Heart left ventricle (tissue), 16 donors: ENCODE measurements at regions not wholly inside any gene's neighbourhood (a gene's known extent, or its start where the extent isn't known, plus 50 kb on each side); places are given as distances from the start of the nearest gene placed in this dataset.

ENCODE experiments used
- ATAC-seq, 4 donors: fragments of 200-7000 bp; cut with Tn5 transposase; one replicate each; pipeline ENCODE4 v1.9.1; 2020 to 2022; ENCODE audit warnings: moderate library complexity in 4 of 4, mild to moderate bottlenecking in 3 of 4, moderate number of reproducible peaks in 1 of 4
- DNase-seq, 5 donors: peaks; one replicate each; pipeline ENCODE4 v3.0.0-alpha.2; 2020
- H3K27ac ChIP-seq, 12 donors: fragments of 200-600 bp; sonication (generic) in 4 of 12; one replicate each; pipeline versions ENCODE4 v1.5.0 to v1.8.0; 2016 to 2022; ENCODE audit warnings: mild to moderate bottlenecking in 2 of 12
- H3K27me3 ChIP-seq, 9 donors: fragments of 200-600 bp; sonication (generic) in 2 of 9; one replicate each; pipeline versions ENCODE4 v1.5.1 to v1.8.0; 2016 to 2022; ENCODE audit warnings: mild to moderate bottlenecking in 3 of 9
- H3K36me3 ChIP-seq, 9 donors: fragments of 200-600 bp; sonication (generic) in 2 of 9; one replicate each; pipeline versions ENCODE4 v1.5.0 to v1.8.0; 2018 to 2022; ENCODE audit warnings: mild to moderate bottlenecking in 2 of 9
- H3K4me1 ChIP-seq, 12 donors: fragments of 200-600 bp; sonication (generic) in 4 of 12; one replicate each; pipeline versions ENCODE4 v1.5.0 to v1.8.0; 2016 to 2022; ENCODE audit warnings: mild to moderate bottlenecking in 3 of 12
- H3K4me3 ChIP-seq, 12 donors: fragments of 200-600 bp; sonication (generic) in 4 of 12; one replicate each; pipeline versions ENCODE4 v1.5.0 to v1.8.0; 2017 to 2022; ENCODE audit warnings: mild to moderate bottlenecking in 9 of 12, moderate library complexity in 4 of 12
- H3K9me3 ChIP-seq, 12 donors: fragments of 200-600 bp; sonication (generic) in 4 of 12; one replicate each; pipeline versions ENCODE4 v1.5.0 to v1.8.0; 2016 to 2022; ENCODE audit warnings: mild to moderate bottlenecking in 1 of 12
- POLR2A ChIP-seq, 2 donors: fragments of 450-650 bp; IDR thresholded peaks; one replicate each; pipeline ENCODE4 v1.6.1; 2017; ENCODE audit warnings: antibody characterized with exemption in 2 of 2, mild to moderate bottlenecking in 2 of 2, moderate library complexity in 2 of 2
- WGBS, 4 donors: extraction: QIAGEN DNeasy Blood & Tissue Kit in 2 of 4; methylation state at CpG; one replicate each; pipeline versions ENCODE4 v1.1.5 to v1.1.7; 2013 to 2018; 5-methylcytosine and 5-hydroxymethylcytosine counted together
- intact Hi-C, 10 donors: fragments of 100-400 bp; cut with DNase I; formaldehyde crosslinking; loops; one replicate each; pipeline versions ENCODE4 v1.11.1 to v1.14.2; 2022
- TF ChIP-seq, protein P1 (sequence below), 12 donors: fragments of 200-600 bp; sonication (generic) in 4 of 12; IDR thresholded peaks; one replicate each; pipeline versions ENCODE4 v1.5.0 to v1.8.0; 2018 to 2022; ENCODE audit warnings: antibody characterized with exemption in 12 of 12, mild to moderate bottlenecking in 5 of 12
- donor health status: ischemic (EF 13 %, LVEDD 7.1; RV severe dilation, severe dysfunction).
- donor health status: healthy with polysubstance abuse.
- donor health status: DM: no; HTN: yes; CAD: no.
- donor health status: DM: no; HTN: no; CAD: no.
- donor health status: ischemic (EF 25% LVEDD 6.9; RV normal size, moderate dysfunction).
- donor health status: ischemic (EF 25% LVEDD 5.7; RV mildly dilated, moderate dysfunction).
- donor health status: healthy.
- donor health status: DM: yes; HTN: yes; CAD: no.
- donor health status: ischemic (EF 35%, LVEDD 5.7; RV mildly dilated, moderate dysfunction).
- donor health status: nonischemic (EF 11% LVEDD 7.7; RV severe dilation, severe dysfunction).
- donor health status: DM: yes; HTN: yes; CAD: no.
- donor health status: PGD.
- donor health status: ischemic (EF 29% LVEDD 5.4; RV normal size, mild dysfunction).
- donor health status: nonischemic (EF 23%, LVEDD 6.1; RV moderate dilation, normal function).

DNA sequence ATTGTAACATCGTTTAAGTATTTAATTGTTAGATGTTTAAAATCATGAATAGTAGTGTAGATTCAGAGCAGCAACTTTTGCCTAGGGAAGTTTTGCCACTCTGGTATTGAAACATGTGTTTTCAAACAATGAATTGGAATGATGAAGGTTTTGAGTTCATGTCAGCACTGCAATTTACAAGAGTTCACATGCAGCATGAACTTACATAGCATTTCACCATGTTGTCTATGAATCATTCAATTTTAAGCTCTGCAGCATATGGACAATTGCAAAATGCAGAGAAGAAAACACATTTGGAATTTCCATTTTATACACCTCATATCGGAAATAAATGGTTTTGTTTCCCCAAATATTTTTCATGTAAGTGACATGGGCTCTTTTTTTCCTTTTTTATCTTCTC, 170.7 kb upstream of the CDKN3 start:
- WGBS, 4 donors: 78 to 83% (median 80%) methylated on average over 2 of the region's 2 CpGs
- H3K27ac ChIP-seq: no peak overlapping the region
- H3K9me3 ChIP-seq: no peaks in the 10 kb centered on the region
- ATAC-seq: no peak
- no peak overlapping the region for H3K4me3 ChIP-seq
- intact Hi-C loops: no loop called here
- peaks cover 0 to 3% (median 0%) of the 10 kb centered on the region in 12 donors for H3K4me1 ChIP-seq
- H3K27me3 ChIP-seq: peaks cover 0 to 29% (median 9%) of the 10 kb centered on the region in 9 donors
- no peak for TF ChIP-seq POLR2A (IDR thresholded peaks at IDR 0.05)
- TF ChIP-seq, protein P1, sequence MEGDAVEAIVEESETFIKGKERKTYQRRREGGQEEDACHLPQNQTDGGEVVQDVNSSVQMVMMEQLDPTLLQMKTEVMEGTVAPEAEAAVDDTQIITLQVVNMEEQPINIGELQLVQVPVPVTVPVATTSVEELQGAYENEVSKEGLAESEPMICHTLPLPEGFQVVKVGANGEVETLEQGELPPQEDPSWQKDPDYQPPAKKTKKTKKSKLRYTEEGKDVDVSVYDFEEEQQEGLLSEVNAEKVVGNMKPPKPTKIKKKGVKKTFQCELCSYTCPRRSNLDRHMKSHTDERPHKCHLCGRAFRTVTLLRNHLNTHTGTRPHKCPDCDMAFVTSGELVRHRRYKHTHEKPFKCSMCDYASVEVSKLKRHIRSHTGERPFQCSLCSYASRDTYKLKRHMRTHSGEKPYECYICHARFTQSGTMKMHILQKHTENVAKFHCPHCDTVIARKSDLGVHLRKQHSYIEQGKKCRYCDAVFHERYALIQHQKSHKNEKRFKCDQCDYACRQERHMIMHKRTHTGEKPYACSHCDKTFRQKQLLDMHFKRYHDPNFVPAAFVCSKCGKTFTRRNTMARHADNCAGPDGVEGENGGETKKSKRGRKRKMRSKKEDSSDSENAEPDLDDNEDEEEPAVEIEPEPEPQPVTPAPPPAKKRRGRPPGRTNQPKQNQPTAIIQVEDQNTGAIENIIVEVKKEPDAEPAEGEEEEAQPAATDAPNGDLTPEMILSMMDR (IDR thresholded peaks at IDR 0.05): no peak
- DNase-seq: no peak
- no peaks in the 10 kb centered on the region for H3K36me3 ChIP-seq

DNA sequence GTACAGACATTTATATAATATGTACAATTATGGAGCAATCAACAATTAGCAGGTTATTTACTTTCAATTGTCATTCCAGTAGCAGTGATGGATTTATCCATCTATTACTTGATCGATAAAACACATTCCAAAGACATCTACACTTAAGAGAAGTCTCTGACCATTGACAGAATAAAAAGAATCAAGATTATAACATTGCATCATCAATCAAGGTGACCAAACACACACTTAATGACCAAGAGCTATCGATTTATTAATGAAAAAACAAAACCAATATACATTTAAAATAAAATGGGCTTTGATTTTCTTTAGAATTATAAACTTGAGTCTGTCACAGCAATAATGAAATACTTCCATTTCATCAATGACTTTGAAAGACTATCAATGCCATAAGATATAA, 170.2 kb upstream of the CDKN3 start:
- Histone ChIP-seq H3K27ac (no peak overlapping the region), H3K27me3 (peaks cover 0 to 25% (median 8%) of the 10 kb centered on the region in 9 donors), H3K4me1 (peaks cover 0 to 3% (median 0%) of the 10 kb centered on the region in 12 donors), H3K9me3 (no peaks in the 10 kb centered on the region), H3K36me3 (no peaks in the 10 kb centered on the region), H3K4me3 (no peak overlapping the region)
- no peak for DNase-seq
- no peak for ATAC-seq
- WGBS, 4 donors: 91 to 95% (median 93%) methylated on average over 2 of the region's 2 CpGs
- intact Hi-C loops: no loop called here
- TF ChIP-seq POLR2A (IDR thresholded peaks at IDR 0.05): no peak
- TF ChIP-seq, protein P1 (IDR thresholded peaks at IDR 0.05): no peak

DNA sequence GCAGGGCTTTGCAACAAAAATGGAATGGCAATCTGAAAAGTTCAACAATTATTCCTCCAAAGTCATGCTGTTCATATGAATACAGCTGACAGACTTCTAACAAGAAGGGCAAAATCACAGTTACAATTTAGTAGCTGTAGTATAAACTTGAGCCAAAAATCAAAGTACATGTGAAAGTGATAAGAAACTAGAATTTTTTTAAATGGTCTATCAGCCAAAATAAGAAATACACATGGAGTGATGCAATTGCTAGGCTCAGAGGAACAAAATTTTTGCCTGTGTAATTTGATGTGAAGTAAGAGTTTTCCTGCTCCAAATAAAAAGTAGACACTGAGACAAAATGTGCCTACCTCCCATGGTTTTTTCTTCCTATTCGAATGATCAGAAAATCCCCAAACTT, 167.7 kb upstream of the CDKN3 start:
- ATAC-seq (no peak), DNase-seq (no peak)
- WGBS, 4 donors: 78 to 86% (median 82%) methylated on average over 1 of the region's 1 CpG
- Histone ChIP-seq H3K36me3 (no peaks in the 10 kb centered on the region), H3K27ac (no peak overlapping the region), H3K4me3 (no peak overlapping the region), H3K4me1 (peaks cover 0 to 3% (median 0%) of the 10 kb centered on the region in 12 donors), H3K27me3 (peaks cover 0 to 7% (median 0%) of the 10 kb centered on the region in 9 donors), H3K9me3 (peaks cover 0 to 5% (median 0%) of the 10 kb centered on the region in 12 donors)
- no peak for TF ChIP-seq POLR2A (IDR thresholded peaks at IDR 0.05)
- TF ChIP-seq, protein P1 (IDR thresholded peaks at IDR 0.05): no peak
- intact Hi-C loops: no loop called here

DNA sequence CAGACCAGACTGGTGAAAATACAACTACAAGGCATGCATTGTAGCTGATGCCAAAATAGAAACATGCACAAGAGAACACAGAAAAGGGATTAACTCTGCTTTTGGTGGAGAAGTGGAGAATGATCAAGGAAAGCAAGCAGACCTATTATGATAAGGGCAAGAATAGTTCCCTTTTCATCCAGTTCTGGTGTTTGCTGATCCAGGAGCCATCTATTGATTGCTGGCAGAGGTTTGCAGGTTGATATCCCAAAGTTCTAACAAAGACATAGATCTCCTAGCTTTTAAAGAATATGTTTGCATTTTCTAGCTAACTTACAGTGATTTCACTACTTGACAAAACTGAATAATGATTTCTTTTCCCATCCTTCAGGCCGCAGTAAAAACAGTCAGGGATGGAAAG, 166.2 kb upstream of the CDKN3 start:
- Histone ChIP-seq H3K9me3 (peaks cover 0 to 5% (median 0%) of the 10 kb centered on the region in 12 donors), H3K27me3 (peaks cover 0 to 3% (median 0%) of the 10 kb centered on the region in 9 donors), H3K4me1 (no peaks in the 10 kb centered on the region), H3K36me3 (no peaks in the 10 kb centered on the region), H3K4me3 (no peak overlapping the region), H3K27ac (no peak overlapping the region)
- ATAC-seq: no peak
- intact Hi-C loops: no loop called here
- TF ChIP-seq, protein P1 (IDR thresholded peaks at IDR 0.05): no peak
- no peak for TF ChIP-seq POLR2A (IDR thresholded peaks at IDR 0.05)
- WGBS, 4 donors: 94 to 100% (median 98%) methylated on average over 1 of the region's 1 CpG
- no peak for DNase-seq
